ENCODE measurements at regions not wholly inside any gene's neighbourhood (a gene's known extent, or its start where the extent isn't known, plus 50 kb on each side); places are given as distances from the start of the nearest gene placed in this dataset.

- DNase-seq (ENCODE audit: low spot score) = no peak
Observed at GRCh38 chr17:65405563-65405962, 155.9 kb downstream of the AXIN2 start.

DNA sequence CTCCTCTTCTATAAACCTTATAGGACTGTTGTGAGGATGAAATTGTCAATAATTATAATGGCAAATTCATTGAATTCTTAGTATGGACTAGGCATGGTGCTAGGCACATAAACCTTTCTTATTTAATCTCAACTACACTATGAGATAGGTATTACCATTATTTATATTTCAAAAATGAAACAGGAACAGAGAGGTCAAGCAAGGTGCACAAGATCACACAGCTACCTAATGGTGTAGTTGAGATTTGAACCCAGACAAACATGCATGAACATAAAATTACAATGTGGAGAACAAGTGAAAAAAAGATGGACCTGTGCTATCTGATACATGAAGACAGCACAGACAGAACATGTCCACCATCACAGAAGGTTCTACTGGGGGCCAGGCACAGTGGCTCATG, 156.7 kb downstream of the AXIN2 start:
- DNase-seq (ENCODE audit: low spot score) = no peak

DNA sequence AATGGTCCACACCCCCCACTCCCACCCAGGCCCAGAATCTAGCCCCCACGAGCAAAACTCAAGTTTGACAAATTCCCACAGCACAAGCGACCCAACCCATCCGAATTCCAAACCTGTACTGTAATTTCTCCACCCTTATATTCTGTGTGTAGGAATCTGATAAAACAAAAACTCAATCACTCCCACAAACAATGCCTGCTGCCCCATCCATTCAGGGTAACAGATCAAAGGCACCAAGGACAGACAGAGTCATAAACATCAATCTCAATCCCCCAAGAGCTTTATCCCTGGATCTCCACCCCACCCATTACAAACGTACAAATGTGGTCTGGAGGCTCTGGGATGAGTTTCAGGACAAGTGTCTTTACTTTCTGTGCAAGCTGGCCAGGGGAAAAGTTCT, 157.8 kb downstream of the AXIN2 start:
- DNase-seq (ENCODE audit: low spot score) = no peak

DNA sequence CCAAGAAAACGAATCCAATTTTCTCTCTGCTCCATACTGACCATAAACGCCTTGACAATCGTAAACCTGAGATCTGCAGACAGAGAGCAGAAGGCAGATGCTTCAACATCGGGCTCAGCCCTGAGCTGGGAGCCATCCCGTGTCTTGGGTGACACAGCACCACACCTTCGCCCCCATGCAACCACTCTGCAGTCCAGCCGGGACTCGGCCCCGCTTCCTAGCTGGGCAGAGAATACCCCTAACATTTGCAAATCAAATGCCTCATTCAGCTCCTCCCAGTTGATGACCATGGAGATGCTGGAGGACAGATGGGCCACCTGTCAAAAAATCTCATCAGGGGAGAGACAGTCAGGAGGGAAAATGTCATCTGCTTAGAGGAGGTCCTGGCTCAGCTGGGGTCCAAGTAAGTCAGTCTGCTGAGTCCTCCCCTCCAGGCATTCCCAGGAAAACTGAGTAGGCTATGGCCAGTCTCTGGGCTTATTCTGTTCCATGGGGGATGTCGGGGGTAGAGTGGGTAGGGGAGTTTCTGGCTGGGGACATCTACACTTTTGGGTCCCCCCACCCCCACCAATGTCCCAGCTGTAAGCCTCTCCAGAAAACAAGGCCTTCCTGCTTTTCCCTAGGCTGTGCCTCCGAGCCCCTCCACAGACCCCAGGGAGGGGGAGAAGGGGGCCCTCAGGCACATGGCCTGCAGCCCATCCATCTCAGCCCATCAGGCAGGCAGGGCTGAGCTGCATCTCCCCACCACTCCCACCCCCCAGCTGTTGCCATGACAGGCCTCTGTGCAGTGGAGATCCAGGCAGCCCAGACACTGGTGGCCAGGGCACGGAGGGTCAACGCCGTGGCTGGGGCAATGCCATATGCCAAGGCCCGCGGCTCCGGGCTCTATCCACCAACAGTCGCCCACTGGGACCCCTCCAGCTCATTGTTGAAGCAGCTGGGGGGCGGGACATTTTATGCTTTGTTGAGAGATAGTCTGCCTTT, 158.6 kb downstream of the AXIN2 start:
- DNase-seq (ENCODE audit: low spot score) = no peak

- no peak for DNase-seq (ENCODE audit: low spot score)
Observed at GRCh38 chr17:65401561-65401960, 159.9 kb downstream of the AXIN2 start.

DNA sequence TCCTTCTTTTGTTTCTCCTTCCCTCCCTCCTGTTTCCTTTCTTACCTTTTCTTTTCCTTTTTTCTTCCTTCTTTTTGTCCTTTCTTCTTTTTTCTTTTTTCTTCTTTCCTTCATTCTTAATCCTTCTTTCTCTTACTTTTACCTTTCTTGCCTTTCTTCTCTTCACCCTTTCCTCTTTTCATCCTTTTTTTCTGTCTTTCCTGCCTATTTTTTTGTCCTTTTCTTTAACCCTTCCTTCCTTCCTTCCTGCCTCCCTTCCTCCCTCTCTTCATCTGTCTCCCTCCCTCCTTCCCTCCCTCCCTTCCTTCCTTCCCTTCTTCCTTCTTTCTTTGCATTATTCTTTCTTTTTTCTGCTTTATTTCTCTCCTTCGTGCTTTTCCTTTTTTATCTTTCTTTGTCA, 160.7 kb downstream of the AXIN2 start:
- DNase-seq (ENCODE audit: low spot score) = no peak

DNA sequence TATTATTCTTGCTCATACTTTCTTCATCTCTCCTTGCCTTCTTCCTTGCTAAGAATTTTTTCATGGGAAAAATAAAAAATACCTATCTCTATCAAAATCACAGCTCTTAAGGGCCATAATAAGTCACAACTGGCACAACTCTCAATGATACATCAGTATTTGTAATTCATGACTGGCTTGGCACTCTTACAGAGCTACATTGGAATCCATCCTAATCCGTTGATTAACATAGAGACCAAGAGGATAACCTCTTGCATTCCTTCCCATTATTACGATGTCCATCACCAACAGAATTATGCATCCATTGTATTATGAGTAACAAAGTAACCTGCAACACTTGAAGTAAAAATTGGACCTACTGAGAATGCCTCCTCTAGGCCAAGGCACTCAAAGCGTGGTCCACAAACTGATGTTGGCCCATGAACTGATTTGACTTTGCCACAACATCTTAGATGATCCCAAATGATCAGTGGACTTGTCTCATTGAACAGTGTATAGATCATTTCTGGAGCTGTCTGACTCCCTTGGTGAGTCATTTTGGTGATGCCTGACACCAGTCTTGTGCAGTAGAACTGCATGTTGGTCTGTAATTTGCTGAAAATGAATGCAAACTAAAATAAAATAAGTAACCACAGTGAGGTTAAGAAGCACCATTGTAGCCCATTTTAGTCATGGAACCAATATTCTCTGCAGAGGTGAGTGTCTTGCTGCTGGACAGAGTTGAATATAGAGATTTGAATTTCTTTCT, 163.2 kb downstream of the AXIN2 start:
- no peak for DNase-seq (ENCODE audit: low spot score)

- no peak for DNase-seq (ENCODE audit: low spot score)
Observed at GRCh38 chr17:65395924-65396323, 165.5 kb downstream of the AXIN2 start.

GRCh38 chr17:65394811-65395472, 166.5 kb downstream of the AXIN2 start:
- DNase-seq (ENCODE audit: low spot score) = no peak

DNA sequence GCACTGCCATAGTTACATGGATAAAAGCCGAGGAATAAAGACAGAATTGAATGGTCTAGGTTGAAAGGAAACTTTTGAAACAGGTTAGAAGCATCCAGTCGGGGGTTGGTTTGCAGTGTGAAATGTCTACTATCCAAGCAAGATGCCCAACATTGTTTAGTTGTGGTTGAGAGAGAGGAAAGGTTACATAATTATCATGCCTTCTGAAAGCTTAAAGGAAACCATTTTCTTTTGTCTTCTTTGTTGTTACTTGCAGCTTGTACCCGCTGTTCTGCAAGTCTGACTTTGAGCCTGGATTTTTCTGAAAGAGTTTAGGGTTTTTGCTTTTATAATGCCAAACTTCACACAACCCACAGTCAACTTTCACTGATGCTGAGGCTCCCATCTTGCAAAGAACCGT, 167.9 kb downstream of the AXIN2 start:
- no peak for DNase-seq (ENCODE audit: low spot score)

- DNase-seq (ENCODE audit: low spot score) = peak; percentile 88
Observed at GRCh38 chr17:65389949-65390348, 171.5 kb downstream of the AXIN2 start.

DNA sequence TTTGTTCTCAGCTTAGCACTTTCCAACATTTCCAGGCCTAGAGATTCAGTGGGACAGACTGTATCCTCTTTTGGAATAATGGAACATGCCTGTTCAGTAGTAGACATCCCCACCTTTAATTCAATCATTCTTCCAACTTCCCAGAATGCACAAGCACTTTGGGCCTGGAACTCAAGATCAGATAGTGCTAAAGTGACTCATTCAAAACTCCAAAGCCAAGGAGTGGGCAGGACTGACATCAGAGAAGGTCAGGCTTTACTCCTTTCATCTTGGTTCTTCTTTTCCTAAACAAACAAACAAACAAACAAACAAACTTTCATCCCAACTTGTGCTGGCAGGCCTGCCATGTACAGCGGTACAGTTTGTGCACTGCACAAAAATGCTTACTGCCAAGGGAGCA, 172.0 kb downstream of the AXIN2 start:
- DNase-seq (ENCODE audit: low spot score) = peak; percentile 6

GRCh38 chr17:65388911-65389310, 172.5 kb downstream of the AXIN2 start:
- DNase-seq (ENCODE audit: low spot score) = no peak

DNA sequence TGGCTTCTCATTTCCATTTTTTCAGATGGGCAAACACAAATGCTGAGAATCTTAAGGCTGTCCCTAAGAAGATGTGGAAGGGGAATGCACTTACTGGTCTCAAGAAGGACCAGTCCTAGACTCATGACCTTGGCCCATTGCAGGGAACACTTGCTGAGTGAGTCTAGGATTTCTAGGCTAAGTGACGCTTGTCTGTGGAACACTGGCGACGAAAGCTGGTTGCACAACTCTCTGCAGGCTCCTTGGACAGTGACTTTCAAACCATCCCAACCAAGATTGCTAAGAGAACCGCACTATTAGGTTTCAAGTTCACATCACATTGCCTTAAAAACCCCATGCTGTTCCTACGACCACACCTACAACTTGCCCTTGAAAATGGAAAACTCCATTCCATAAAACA, 174.1 kb downstream of the AXIN2 start:
- no peak for DNase-seq (ENCODE audit: low spot score)

- DNase-seq (ENCODE audit: low spot score) = no peak
Observed at GRCh38 chr17:65385726-65386125, 175.7 kb downstream of the AXIN2 start.

DNA sequence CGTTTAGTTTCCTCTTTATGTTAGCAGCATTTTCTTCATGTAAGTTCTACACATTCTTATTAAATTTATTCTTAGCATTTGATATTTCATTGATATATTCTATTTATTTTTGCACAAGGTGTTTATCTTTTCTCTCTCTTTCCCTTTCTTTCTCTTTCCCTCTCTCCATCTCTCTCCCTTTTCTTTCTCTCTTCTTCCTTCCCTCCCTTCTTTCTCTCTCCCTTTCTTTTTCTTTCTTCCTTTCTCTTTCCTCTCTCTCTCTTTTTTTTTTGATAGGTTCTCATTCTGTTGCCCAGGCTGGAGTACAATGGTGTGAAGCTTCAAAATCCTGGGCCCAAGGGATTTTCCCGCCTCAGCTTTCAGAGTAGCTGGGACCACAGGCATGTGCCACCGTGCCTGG, 176.4 kb downstream of the AXIN2 start:
- DNase-seq (ENCODE audit: low spot score) = no peak

- no peak for DNase-seq (ENCODE audit: low spot score)
Observed at GRCh38 chr17:65381152-65381551, 180.3 kb downstream of the AXIN2 start.

- no peak for DNase-seq (ENCODE audit: low spot score)
Observed at GRCh38 chr17:65374966-65375365, 186.5 kb downstream of the AXIN2 start.

DNA sequence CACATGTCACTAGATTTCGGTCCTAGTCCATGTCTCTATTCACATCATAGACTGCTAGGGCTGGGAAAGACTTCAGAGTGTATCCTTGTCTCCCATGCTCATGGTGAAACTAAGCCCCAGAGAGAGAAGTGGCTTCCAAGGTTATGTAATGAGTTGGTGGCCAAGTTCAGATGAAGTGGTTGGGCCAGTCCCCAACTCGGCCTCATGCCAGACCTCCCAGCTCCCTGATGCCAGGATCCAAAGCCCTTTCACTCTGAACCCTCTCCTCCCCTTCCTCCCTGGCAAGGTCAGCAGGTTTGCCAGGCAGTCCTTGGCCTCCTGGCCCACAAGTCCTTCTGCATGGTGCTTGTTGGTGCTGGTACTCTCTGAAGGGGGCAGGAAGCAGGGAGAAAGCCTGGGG, 189.7 kb downstream of the AXIN2 start:
- no peak for DNase-seq (ENCODE audit: low spot score)

DNA sequence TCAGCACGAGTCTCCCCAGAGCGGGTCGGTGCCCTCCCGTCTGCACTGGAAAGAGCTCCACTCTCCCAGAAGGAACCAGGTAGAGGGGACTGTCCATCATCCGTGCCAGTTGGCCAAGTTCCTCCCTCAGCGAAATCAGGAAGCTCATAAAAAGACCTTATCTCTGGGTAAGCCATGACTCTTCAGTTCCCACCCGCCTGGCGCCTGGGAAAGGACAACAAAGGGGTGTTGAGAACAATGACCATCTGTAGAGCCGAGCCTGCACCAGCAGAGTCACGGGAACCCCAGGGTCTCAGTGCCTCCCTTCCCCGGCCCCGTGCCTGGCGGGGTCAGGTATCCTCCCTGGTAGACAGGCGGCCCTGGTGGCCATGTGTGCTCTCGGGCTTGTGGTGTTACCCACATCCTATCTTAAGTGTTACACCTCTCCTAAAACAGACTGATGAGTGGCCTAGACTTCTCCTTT, 190.7 kb downstream of the AXIN2 start:
- DNase-seq (ENCODE audit: low spot score) = no peak

GRCh38 chr17:65368341-65368740, 193.1 kb downstream of the AXIN2 start:
- no peak for DNase-seq (ENCODE audit: low spot score)

DNA sequence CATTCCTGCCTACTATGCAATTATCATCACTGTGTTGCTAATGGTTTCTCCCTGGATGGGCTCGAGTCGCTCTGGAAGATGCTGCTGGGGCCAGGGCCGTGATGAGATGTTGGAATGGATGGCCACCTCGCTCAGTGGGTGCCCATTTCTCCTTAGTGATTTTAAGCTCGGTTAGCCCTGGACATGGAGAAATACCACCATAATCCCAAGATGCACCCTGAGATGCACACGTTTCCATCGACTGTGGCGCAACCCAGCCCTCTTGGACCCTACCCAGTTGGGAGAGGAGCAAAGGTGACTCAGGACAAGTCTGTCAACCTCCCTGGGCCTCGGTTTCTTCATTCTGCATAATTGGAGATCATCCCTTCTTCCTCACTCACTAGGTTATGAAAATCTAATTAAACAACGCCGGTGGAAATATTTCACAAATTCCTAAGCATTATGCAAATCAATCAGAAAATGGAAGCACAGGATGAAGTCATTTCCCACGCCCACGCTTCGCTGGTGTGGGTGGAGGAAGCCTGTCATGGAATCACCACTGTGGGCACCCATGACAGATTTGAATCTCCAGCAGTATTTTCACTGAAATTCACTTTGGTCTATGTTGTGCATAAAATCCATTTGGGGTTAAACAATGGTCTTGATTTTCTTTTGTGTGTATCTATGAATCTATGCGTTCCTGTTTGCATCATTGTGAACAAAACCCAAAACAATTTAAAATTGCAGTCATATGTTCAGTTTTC, 195.2 kb downstream of the AXIN2 start:
- DNase-seq (ENCODE audit: low spot score) = no peak
